ENCODE measurements at regions not wholly inside any gene's neighbourhood (a gene's known extent, or its start where the extent isn't known, plus 50 kb on each side); places are given as distances from the start of the nearest gene placed in this dataset.

DNA sequence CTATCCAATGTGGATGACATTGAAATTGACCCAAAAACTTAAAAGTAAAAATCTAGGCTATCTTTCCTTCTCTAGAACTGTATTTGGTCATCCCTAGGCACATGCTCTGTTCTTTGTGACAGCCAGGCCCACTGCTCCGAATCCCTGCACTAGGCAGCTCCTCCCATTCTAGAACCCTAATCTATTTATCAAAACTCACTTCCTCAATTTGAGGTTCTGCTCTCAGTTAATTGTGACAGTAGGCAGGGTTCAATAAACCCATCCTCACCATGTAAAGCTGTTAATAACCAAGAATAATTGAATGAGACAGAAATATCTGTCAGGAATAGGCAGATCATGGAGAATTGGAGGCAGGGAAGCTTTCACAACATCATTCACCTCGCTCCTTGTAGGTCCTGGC, 51.9 kb upstream of the IRF2 start:
- TF ChIP-seq, protein P1, sequence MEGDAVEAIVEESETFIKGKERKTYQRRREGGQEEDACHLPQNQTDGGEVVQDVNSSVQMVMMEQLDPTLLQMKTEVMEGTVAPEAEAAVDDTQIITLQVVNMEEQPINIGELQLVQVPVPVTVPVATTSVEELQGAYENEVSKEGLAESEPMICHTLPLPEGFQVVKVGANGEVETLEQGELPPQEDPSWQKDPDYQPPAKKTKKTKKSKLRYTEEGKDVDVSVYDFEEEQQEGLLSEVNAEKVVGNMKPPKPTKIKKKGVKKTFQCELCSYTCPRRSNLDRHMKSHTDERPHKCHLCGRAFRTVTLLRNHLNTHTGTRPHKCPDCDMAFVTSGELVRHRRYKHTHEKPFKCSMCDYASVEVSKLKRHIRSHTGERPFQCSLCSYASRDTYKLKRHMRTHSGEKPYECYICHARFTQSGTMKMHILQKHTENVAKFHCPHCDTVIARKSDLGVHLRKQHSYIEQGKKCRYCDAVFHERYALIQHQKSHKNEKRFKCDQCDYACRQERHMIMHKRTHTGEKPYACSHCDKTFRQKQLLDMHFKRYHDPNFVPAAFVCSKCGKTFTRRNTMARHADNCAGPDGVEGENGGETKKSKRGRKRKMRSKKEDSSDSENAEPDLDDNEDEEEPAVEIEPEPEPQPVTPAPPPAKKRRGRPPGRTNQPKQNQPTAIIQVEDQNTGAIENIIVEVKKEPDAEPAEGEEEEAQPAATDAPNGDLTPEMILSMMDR (IDR thresholded peaks at IDR 0.05) = no peak

More for the DNA sequence above, 51.9 kb upstream of the IRF2 start:
- no peak overlapping the region for H3K9ac ChIP-seq
- H3K9me3 ChIP-seq (ENCODE audit: control insufficient read depth, low read length) = no peaks in the 10 kb centered on the region
- no peaks in the 10 kb centered on the region for H3K79me2 ChIP-seq
- H3K27ac ChIP-seq = no peak overlapping the region
- no peak overlapping the region for H2AFZ ChIP-seq
- no peak overlapping the region for H3K4me3 ChIP-seq (ENCODE audit: low read depth, low read length)
- H3K4me1 ChIP-seq = no peaks in the 10 kb centered on the region
- H3K27me3 ChIP-seq (ENCODE audit: control insufficient read depth, insufficient read depth, low read length) = no peaks in the 10 kb centered on the region
- no peaks in the 10 kb centered on the region for H3K36me3 ChIP-seq (ENCODE audit: control insufficient read depth, insufficient read depth, low read length)
- no peak overlapping the region for H3K4me2 ChIP-seq (ENCODE audit: low read length)
